Suprapubic skin (tissue), 4 donors: ENCODE measurements at regions not wholly inside any gene's neighbourhood (a gene's known extent, or its start where the extent isn't known, plus 50 kb on each side); places are given as distances from the start of the nearest gene placed in this dataset.

Source experiments
- DNase-seq, 2 donors: peaks; one replicate each; pipeline ENCODE4 v3.0.0-alpha.2; 2019; ENCODE audit warnings: low spot score in 2 of 2
- H3K27ac ChIP-seq: fragments of 200-600 bp; sonication (generic); one replicate; pipeline ENCODE4 v1.5.1; 2019
- H3K27me3 ChIP-seq: fragments of 200-600 bp; sonication (generic); one replicate; pipeline ENCODE4 v1.5.1; 2019
- H3K36me3 ChIP-seq: fragments of 200-600 bp; sonication (generic); one replicate; pipeline ENCODE4 v1.5.1; 2019
- H3K4me1 ChIP-seq: fragments of 200-600 bp; sonication (generic); one replicate; pipeline ENCODE4 v1.5.1; 2019
- H3K4me3 ChIP-seq: fragments of 200-600 bp; sonication (generic); one replicate; pipeline ENCODE4 v1.5.1; 2019; ENCODE audit warnings: mild to moderate bottlenecking
- H3K9me3 ChIP-seq: fragments of 200-600 bp; sonication (generic); one replicate; pipeline ENCODE4 v1.5.1; 2019
- CTCF ChIP-seq, 2 donors: fragments of 200-600 bp in 1 of 2; fragments of 450-650 bp in 1 of 2; sonication (generic) in 1 of 2; IDR thresholded peaks; one replicate each; pipeline ENCODE4 v1.5.1; 2016 to 2019; ENCODE audit warnings: antibody characterized with exemption in 2 of 2, mild to moderate bottlenecking in 1 of 2, moderate library complexity in 1 of 2
- EP300 ChIP-seq: sonication (generic); formaldehyde crosslinking; IDR thresholded peaks from one replicate; pipeline ENCODE4 v1.6.1; 2017; ENCODE audit warnings: antibody characterized with exemption
- POLR2A ChIP-seq, 2 donors: fragments of 450-650 bp; IDR thresholded peaks; one replicate each; pipeline ENCODE4 v1.6.1; 2017; ENCODE audit warnings: antibody characterized with exemption in 2 of 2, mild to moderate bottlenecking in 2 of 2, moderate library complexity in 2 of 2
- POLR2AphosphoS5 ChIP-seq, 3 donors: sonication (generic); formaldehyde crosslinking; IDR thresholded peaks; one replicate each; pipeline ENCODE4 v1.6.1; 2017; ENCODE audit warnings: antibody characterized with exemption in 3 of 3
- WGBS: methylation state at CpG from one replicate; pipeline ENCODE4 v1.1.5; 2018; 5-methylcytosine and 5-hydroxymethylcytosine counted together

- H3K36me3 ChIP-seq: no peaks in the 10 kb centered on the region
- no peaks in the 10 kb centered on the region for H3K4me1 ChIP-seq
- WGBS: 86% methylated on average over 10 of the region's 10 CpGs
- no peaks in the 10 kb centered on the region for H3K27me3 ChIP-seq
- DNase-seq: no peak
- no peaks in the 10 kb centered on the region for H3K9me3 ChIP-seq
- H3K27ac ChIP-seq: no peak overlapping the region
- TF ChIP-seq POLR2AphosphoS5 (IDR thresholded peaks at IDR 0.05) (no peak), POLR2A (IDR thresholded peaks at IDR 0.05) (no peak), CTCF (IDR thresholded peaks at IDR 0.05) (no peak), EP300 (no peak)
- no peak overlapping the region for H3K4me3 ChIP-seq
Measured at GRCh38 chr21:31408301-31409088, 64.4 kb upstream of the TIAM1 start.

- DNase-seq: no peak
- Histone ChIP-seq H3K27me3 (no peaks in the 10 kb centered on the region), H3K27ac (no peak overlapping the region), H3K4me3 (no peak overlapping the region), H3K36me3 (no peaks in the 10 kb centered on the region), H3K4me1 (no peaks in the 10 kb centered on the region), H3K9me3 (no peaks in the 10 kb centered on the region)
- 90% methylated on average over 2 of the region's 2 CpGs for WGBS
- no peak for TF ChIP-seq EP300
- no peak for TF ChIP-seq CTCF (IDR thresholded peaks at IDR 0.05)
- TF ChIP-seq POLR2A (IDR thresholded peaks at IDR 0.05): no peak
- no peak for TF ChIP-seq POLR2AphosphoS5 (IDR thresholded peaks at IDR 0.05)
Measured at GRCh38 chr21:31406510-31406909, 62.4 kb upstream of the TIAM1 start.

GRCh38 chr21:31405604-31406003 lies 61.5 kb upstream of the TIAM1 start:
- WGBS: 72% methylated on average over 3 of the region's 3 CpGs
- Histone ChIP-seq H3K27me3 (no peaks in the 10 kb centered on the region), H3K27ac (no peak overlapping the region), H3K4me3 (no peak overlapping the region), H3K36me3 (no peaks in the 10 kb centered on the region), H3K9me3 (no peaks in the 10 kb centered on the region), H3K4me1 (no peaks in the 10 kb centered on the region)
- TF ChIP-seq CTCF (IDR thresholded peaks at IDR 0.05) (no peak), POLR2AphosphoS5 (IDR thresholded peaks at IDR 0.05) (no peak), POLR2A (IDR thresholded peaks at IDR 0.05) (no peak), EP300 (no peak)
- DNase-seq: no peak

GRCh38 chr21:31403596-31404333 lies 59.7 kb upstream of the TIAM1 start:
- Histone ChIP-seq H3K4me1 (no peaks in the 10 kb centered on the region), H3K36me3 (no peaks in the 10 kb centered on the region), H3K9me3 (no peaks in the 10 kb centered on the region), H3K27ac (no peak overlapping the region), H3K4me3 (no peak overlapping the region), H3K27me3 (no peaks in the 10 kb centered on the region)
- DNase-seq: no peak
- TF ChIP-seq CTCF (IDR thresholded peaks at IDR 0.05): no peak
- no peak for TF ChIP-seq POLR2AphosphoS5 (IDR thresholded peaks at IDR 0.05)
- TF ChIP-seq EP300: no peak
- no peak for TF ChIP-seq POLR2A (IDR thresholded peaks at IDR 0.05)
- WGBS: 69% methylated on average over 6 of the region's 6 CpGs

- WGBS: 99% methylated on average over 2 of the region's 2 CpGs
- H3K27me3 ChIP-seq: no peaks in the 10 kb centered on the region
- H3K4me3 ChIP-seq: no peak overlapping the region
- no peaks in the 10 kb centered on the region for H3K36me3 ChIP-seq
- H3K27ac ChIP-seq: no peak overlapping the region
- no peak for TF ChIP-seq POLR2A (IDR thresholded peaks at IDR 0.05)
- TF ChIP-seq POLR2AphosphoS5 (IDR thresholded peaks at IDR 0.05): no peak
- TF ChIP-seq EP300: no peak
- TF ChIP-seq CTCF (IDR thresholded peaks at IDR 0.05): no peak
- H3K9me3 ChIP-seq: no peaks in the 10 kb centered on the region
- no peak for DNase-seq
- peaks cover 4% of the 10 kb centered on the region for H3K4me1 ChIP-seq
Measured at GRCh38 chr21:31399591-31399990, 55.5 kb upstream of the TIAM1 start.
